ENCODE measurements at regions not wholly inside any gene's neighbourhood (a gene's known extent, or its start where the extent isn't known, plus 50 kb on each side); places are given as distances from the start of the nearest gene placed in this dataset.

GRCh38 chr5:130692770-130693169 is 472.3 kb downstream of the HINT1 start:
- Histone ChIP-seq H3K4me2 (ENCODE audit: insufficient read depth, insufficient read length, low read length) (no peak overlapping the region), H3K9me3 (ENCODE audit: control insufficient read depth, low read depth, low read length) (no peaks in the 10 kb centered on the region), H3K4ac (ENCODE audit: low read depth, low read length) (no peak overlapping the region), H3T11ph (ENCODE audit: low read length) (no peak overlapping the region), H2BK5ac (ENCODE audit: insufficient read length, low read length) (no peak overlapping the region), H2BK120ac (ENCODE audit: low read depth, low read length, poor library complexity, severe bottlenecking) (no peak overlapping the region), H3K27ac (ENCODE audit: insufficient read length, low read depth, low read length) (no peak overlapping the region), H4K91ac (ENCODE audit: insufficient read length, low read depth, low read length) (no peak overlapping the region), H2BK15ac (ENCODE audit: low read depth, low read length) (no peak overlapping the region), H3K79me2 (ENCODE audit: insufficient read depth, low read length) (no peaks in the 10 kb centered on the region), H3K23me2 (ENCODE audit: insufficient read length, low read depth, low read length, poor library complexity, severe bottlenecking) (no peaks in the 10 kb centered on the region), H3K18ac (ENCODE audit: insufficient read length, low read depth, low read length) (no peak overlapping the region), H3K79me1 (ENCODE audit: insufficient read depth, low read depth, low read length, poor library complexity, severe bottlenecking) (no peaks in the 10 kb centered on the region), H2BK12ac (ENCODE audit: insufficient read length, low read depth, low read length) (no peak overlapping the region), H4K20me1 (ENCODE audit: control insufficient read depth, insufficient read depth, insufficient read length) (no peaks in the 10 kb centered on the region), H3K14ac (ENCODE audit: insufficient read depth, low read length) (no peak overlapping the region), H3K23ac (ENCODE audit: insufficient read length, low read depth, low read length) (no peak overlapping the region), H2BK20ac (ENCODE audit: low read depth, low read length, poor library complexity, severe bottlenecking) (no peak overlapping the region), H4K5ac (ENCODE audit: insufficient read length, low read depth, low read length) (no peak overlapping the region), H3K9ac (ENCODE audit: extremely low read depth, insufficient read length, low read length) (no peak overlapping the region), H4K8ac (replicated peaks; ENCODE audit: insufficient read length, low read depth, low read length) (no peak overlapping the region), H3K27me3 (ENCODE audit: insufficient read depth, low read length) (no peaks in the 10 kb centered on the region), H2AFZ (ENCODE audit: low read length) (no peak overlapping the region), H2AK5ac (ENCODE audit: insufficient read length, low read length) (no peak overlapping the region), H3K4me1 (ENCODE audit: insufficient read depth, low read length) (no peaks in the 10 kb centered on the region), H3K56ac (ENCODE audit: insufficient read length, low read depth, low read length) (no peak overlapping the region)
- no peak overlapping the region for H3K4me3 Mint-ChIP-seq
- no peaks in the 10 kb centered on the region; the same call in 1 of the 2 replicates for H3K27me3 Mint-ChIP-seq (ENCODE audit: low read depth)
- no peaks in the 10 kb centered on the region for H3K36me3 Mint-ChIP-seq (ENCODE audit: insufficient read depth in 1 of 3, low read depth in 3 of 3)
- TF ChIP-seq CTCF (conservative IDR thresholded peaks at IDR 0.05), result no peak
- DNase-seq, result no peak
- H3K27ac Mint-ChIP-seq, result no peak overlapping the region
- H3K9me3 Mint-ChIP-seq, result no peaks in the 10 kb centered on the region
- no CpG with 5 or more reads among the region's 1 CpG for WGBS (ENCODE audit: extremely low coverage, insufficient read length, low lambda C conversion rate)
- H3K4me1 Mint-ChIP-seq, result no peaks in the 10 kb centered on the region
